Vagina (tissue), 2 donors: ENCODE measurements at regions not wholly inside any gene's neighbourhood (a gene's known extent, or its start where the extent isn't known, plus 50 kb on each side); places are given as distances from the start of the nearest gene placed in this dataset.

Experiments used
- DNase-seq, 2 donors: peaks; one replicate each; pipeline ENCODE4 v3.0.0-alpha.2; 2017; ENCODE audit errors: extremely low spot score in 2 of 2
- H3K27ac ChIP-seq: fragments of 200-600 bp; sonication (generic); one replicate; pipeline ENCODE4 v1.5.1; 2019
- H3K27me3 ChIP-seq: fragments of 200-600 bp; sonication (generic); one replicate; pipeline ENCODE4 v1.5.1; 2019
- H3K36me3 ChIP-seq, 2 donors: fragments of 200-600 bp; sonication (generic); one replicate each; pipeline ENCODE4 v1.5.1; 2017 to 2019
- H3K4me1 ChIP-seq: fragments of 200-600 bp; sonication (generic); one replicate; pipeline ENCODE4 v1.5.1; 2019
- H3K4me3 ChIP-seq, 2 donors: fragments of 200-600 bp; sonication (generic); 1 replicate in 1 of 2; 2 replicates in 1 of 2; pipeline ENCODE4 v1.5.1; 2016 to 2019
- H3K9me3 ChIP-seq: fragments of 200-600 bp; sonication (generic); one replicate; pipeline ENCODE4 v1.5.1; 2019
- CTCF ChIP-seq, 3 experiments: fragments of 450-650 bp in 2 of 3; fragments of 200-600 bp in 1 of 3; sonication (generic) in 1 of 3; IDR thresholded peaks; one replicate each; pipeline ENCODE4 v1.5.1; 2017 to 2019; ENCODE audit warnings: antibody characterized with exemption in 3 of 3, mild to moderate bottlenecking in 2 of 3, moderate library complexity in 2 of 3
- POLR2A ChIP-seq, 2 donors: fragments of 450-650 bp; IDR thresholded peaks; one replicate each; pipeline ENCODE4 v1.6.1; 2017; ENCODE audit warnings: antibody characterized with exemption in 2 of 2, mild to moderate bottlenecking in 2 of 2, moderate library complexity in 2 of 2
- POLR2AphosphoS5 ChIP-seq, 2 donors: sonication (generic); formaldehyde crosslinking; IDR thresholded peaks; one replicate each; pipeline ENCODE4 v1.9.0; 2017; ENCODE audit warnings: antibody characterized with exemption in 2 of 2, mild to moderate bottlenecking in 2 of 2, low read depth in 1 of 2; ENCODE audit not compliant: insufficient read depth in 1 of 2
- intact Hi-C: fragments of 100-400 bp; cut with DNase I; formaldehyde crosslinking; loops from one replicate; pipeline ENCODE4 v1.15.1; 2023

- DNase-seq = no peak
- no peak overlapping the region for H3K27ac ChIP-seq
- no peaks in the 10 kb centered on the region for H3K4me1 ChIP-seq
- no peaks in the 10 kb centered on the region for H3K27me3 ChIP-seq
- TF ChIP-seq POLR2AphosphoS5 (IDR thresholded peaks at IDR 0.05; ENCODE audit: insufficient read depth in 1 of 2, low read depth in 1 of 2) = no peak
- no peak for TF ChIP-seq CTCF (IDR thresholded peaks at IDR 0.05)
- no peak for TF ChIP-seq POLR2A (IDR thresholded peaks at IDR 0.05)
- no peaks in the 10 kb centered on the region for H3K36me3 ChIP-seq
- H3K4me3 ChIP-seq = no peak overlapping the region
- intact Hi-C loops = no loop called here
- no peaks in the 10 kb centered on the region for H3K9me3 ChIP-seq
These were observed 721.0 kb downstream of the BCL11B start for GRCh38 chr14:98551028-98551427.

GRCh38 chr14:98555440-98555839, 716.6 kb downstream of the BCL11B start:
- H3K9me3 ChIP-seq = no peaks in the 10 kb centered on the region
- intact Hi-C loops = no loop called here
- H3K4me3 ChIP-seq = no peak overlapping the region
- no peaks in the 10 kb centered on the region for H3K27me3 ChIP-seq
- no peaks in the 10 kb centered on the region for H3K36me3 ChIP-seq
- H3K27ac ChIP-seq = no peak overlapping the region
- no peak for DNase-seq
- TF ChIP-seq POLR2A (IDR thresholded peaks at IDR 0.05) (no peak), POLR2AphosphoS5 (IDR thresholded peaks at IDR 0.05; ENCODE audit: insufficient read depth in 1 of 2, low read depth in 1 of 2) (no peak), CTCF (IDR thresholded peaks at IDR 0.05) (no peak)
- H3K4me1 ChIP-seq = no peaks in the 10 kb centered on the region

- Histone ChIP-seq H3K4me1 (no peaks in the 10 kb centered on the region), H3K4me3 (no peak overlapping the region), H3K9me3 (no peaks in the 10 kb centered on the region), H3K27me3 (no peaks in the 10 kb centered on the region), H3K36me3 (no peaks in the 10 kb centered on the region), H3K27ac (no peak overlapping the region)
- intact Hi-C loops = no loop called here
- DNase-seq = no peak
- TF ChIP-seq CTCF (IDR thresholded peaks at IDR 0.05) = no peak
- no peak for TF ChIP-seq POLR2A (IDR thresholded peaks at IDR 0.05)
- TF ChIP-seq POLR2AphosphoS5 (IDR thresholded peaks at IDR 0.05; ENCODE audit: insufficient read depth in 1 of 2, low read depth in 1 of 2) = no peak
These were observed 708.0 kb downstream of the BCL11B start for GRCh38 chr14:98564006-98564405.

- peak in 1 of 2 donors; percentile 19 for TF ChIP-seq POLR2AphosphoS5 (IDR thresholded peaks at IDR 0.05; ENCODE audit: insufficient read depth in 1 of 2, low read depth in 1 of 2)
- no peak for TF ChIP-seq POLR2A (IDR thresholded peaks at IDR 0.05)
- no peak for TF ChIP-seq CTCF (IDR thresholded peaks at IDR 0.05)
- no peak overlapping the region for H3K27ac ChIP-seq
- H3K4me1 ChIP-seq = no peaks in the 10 kb centered on the region
- intact Hi-C loops = no loop called here
- no peaks in the 10 kb centered on the region for H3K36me3 ChIP-seq
- no peak overlapping the region for H3K4me3 ChIP-seq
- H3K9me3 ChIP-seq = no peaks in the 10 kb centered on the region
- no peaks in the 10 kb centered on the region for H3K27me3 ChIP-seq
- no peak for DNase-seq
These were observed 707.5 kb downstream of the BCL11B start for GRCh38 chr14:98564541-98564940.

GRCh38 chr14:98571104-98571503, 700.9 kb downstream of the BCL11B start:
- no peaks in the 10 kb centered on the region for H3K27me3 ChIP-seq
- no peak for DNase-seq
- TF ChIP-seq POLR2AphosphoS5 (IDR thresholded peaks at IDR 0.05; ENCODE audit: insufficient read depth in 1 of 2, low read depth in 1 of 2) = no peak
- no peak overlapping the region for H3K4me3 ChIP-seq
- intact Hi-C loops = no loop called here
- H3K9me3 ChIP-seq = no peaks in the 10 kb centered on the region
- H3K4me1 ChIP-seq = no peaks in the 10 kb centered on the region
- H3K36me3 ChIP-seq = no peaks in the 10 kb centered on the region
- no peak overlapping the region for H3K27ac ChIP-seq

- no peak for TF ChIP-seq POLR2A (IDR thresholded peaks at IDR 0.05)
- no peak for TF ChIP-seq POLR2AphosphoS5 (IDR thresholded peaks at IDR 0.05; ENCODE audit: insufficient read depth in 1 of 2, low read depth in 1 of 2)
- TF ChIP-seq CTCF (IDR thresholded peaks at IDR 0.05) = no peak
- Histone ChIP-seq H3K4me3 (no peak overlapping the region), H3K9me3 (no peaks in the 10 kb centered on the region), H3K27ac (no peak overlapping the region), H3K4me1 (no peaks in the 10 kb centered on the region), H3K36me3 (no peaks in the 10 kb centered on the region), H3K27me3 (no peaks in the 10 kb centered on the region)
- DNase-seq = no peak
- intact Hi-C loops = no loop called here
These were observed 698.9 kb downstream of the BCL11B start for GRCh38 chr14:98573082-98573481.
